ENCODE measurements at regions not wholly inside any gene's neighbourhood (a gene's known extent, or its start where the extent isn't known, plus 50 kb on each side); places are given as distances from the start of the nearest gene placed in this dataset.

GRCh38 chr3:124629497-124629896 lies 100.8 kb upstream of the UMPS start:
- no peak overlapping the region for H3K4me3 ChIP-seq (ENCODE audit: low read depth, low read length)
- no peak for TF ChIP-seq CTCF (IDR thresholded peaks at IDR 0.05; ENCODE audit: low read depth, low read length)

GRCh38 chr3:124630960-124631359 lies 99.3 kb upstream of the UMPS start:
- no peak overlapping the region for H3K4me3 ChIP-seq (ENCODE audit: low read depth, low read length)
- no peak for TF ChIP-seq CTCF (IDR thresholded peaks at IDR 0.05; ENCODE audit: low read depth, low read length)

GRCh38 chr3:124631727-124632126 lies 98.5 kb upstream of the UMPS start:
- no peak overlapping the region for H3K4me3 ChIP-seq (ENCODE audit: low read depth, low read length)
- TF ChIP-seq CTCF (IDR thresholded peaks at IDR 0.05; ENCODE audit: low read depth, low read length), result no peak

GRCh38 chr3:124632566-124633140 lies 97.6 kb upstream of the UMPS start:
- H3K4me3 ChIP-seq (ENCODE audit: low read depth, low read length), result no peak overlapping the region
- no peak for TF ChIP-seq CTCF (IDR thresholded peaks at IDR 0.05; ENCODE audit: low read depth, low read length)

GRCh38 chr3:124633524-124633923 lies 96.7 kb upstream of the UMPS start:
- no peak overlapping the region for H3K4me3 ChIP-seq (ENCODE audit: low read depth, low read length)
- no peak for TF ChIP-seq CTCF (IDR thresholded peaks at IDR 0.05; ENCODE audit: low read depth, low read length)

- no peak for TF ChIP-seq CTCF (IDR thresholded peaks at IDR 0.05; ENCODE audit: low read depth, low read length)
These were observed 95.8 kb upstream of the UMPS start for GRCh38 chr3:124634210-124635168.

GRCh38 chr3:124635169-124635539 lies 95.1 kb upstream of the UMPS start:
- TF ChIP-seq CTCF (IDR thresholded peaks at IDR 0.05; ENCODE audit: low read depth, low read length), result no peak
- no peak overlapping the region for H3K4me3 ChIP-seq (ENCODE audit: low read depth, low read length)

More at GRCh38 chr3:124634210-124635168, 95.8 kb upstream of the UMPS start:
- H3K4me3 ChIP-seq (ENCODE audit: low read depth, low read length), result no peak overlapping the region
